NB4 (cell line): ENCODE measurements at regions not wholly inside any gene's neighbourhood (a gene's known extent, or its start where the extent isn't known, plus 50 kb on each side); places are given as distances from the start of the nearest gene placed in this dataset.

ENCODE experiments used
- CTCF ChIP-seq: IDR thresholded peaks from one replicate; pipeline ENCODE4 v1.5.1; 2012; ENCODE audit warnings: low read depth, low read length
- MYC ChIP-seq: IDR thresholded peaks from 2 replicates; pipeline ENCODE4 v1.6.1; 2011; ENCODE audit warnings: low read depth, low read length
- POLR2A ChIP-seq: IDR thresholded peaks from 2 replicates; pipeline ENCODE4 v1.6.1; 2011; ENCODE audit warnings: mild to moderate bottlenecking; ENCODE audit not compliant: insufficient read length; ENCODE audit errors: extremely low read depth

- no peak for TF ChIP-seq CTCF
- TF ChIP-seq POLR2A = no peak
- TF ChIP-seq MYC = no peak
Observed at GRCh38 chr15:39360452-39360851, 220.4 kb upstream of the THBS1 start.
